HepG2 (cell line): ENCODE measurements at regions not wholly inside any gene's neighbourhood (a gene's known extent, or its start where the extent isn't known, plus 50 kb on each side); places are given as distances from the start of the nearest gene placed in this dataset.

Source experiments
- GTF3A ChIP-seq: sonication (generic); formaldehyde crosslinking; conservative IDR thresholded peaks from 2 replicates; pipeline ENCODE4 v1.4.0; 2020; ENCODE audit warnings: mild to moderate bottlenecking, missing genetic modification reagents
- MLLT10 ChIP-seq: sonication (generic); formaldehyde crosslinking; IDR thresholded peaks from 2 replicates; pipeline ENCODE4 v1.4.0; 2020; ENCODE audit warnings: missing genetic modification reagents
- NBN ChIP-seq: fragments of 450-650 bp; conservative IDR thresholded peaks from 2 replicates; pipeline ENCODE4 v1.6.1; 2017
- POLR2AphosphoS5 ChIP-seq: IDR thresholded peaks from 2 replicates; pipeline ENCODE4 v1.6.1; 2012; ENCODE audit warnings: low read depth, low read length
- SIX1 ChIP-seq: sonication (generic); formaldehyde crosslinking; IDR thresholded peaks from 2 replicates; pipeline ENCODE4 v1.4.0; 2020; ENCODE audit warnings: missing genetic modification reagents, borderline replicate concordance
- TF ChIP-seq, protein P1 (sequence below): sonication (generic); formaldehyde crosslinking; IDR thresholded peaks from 2 replicates; pipeline ENCODE4 v1.4.0; 2020; ENCODE audit warnings: mild to moderate bottlenecking, missing genetic modification reagents
- TF ChIP-seq, protein P2 (sequence below): IDR thresholded peaks from 2 replicates; pipeline ENCODE4 v1.6.1; 2016; ENCODE audit warnings: missing compliant biosample characterization, missing genetic modification reagents, borderline replicate concordance

DNA sequence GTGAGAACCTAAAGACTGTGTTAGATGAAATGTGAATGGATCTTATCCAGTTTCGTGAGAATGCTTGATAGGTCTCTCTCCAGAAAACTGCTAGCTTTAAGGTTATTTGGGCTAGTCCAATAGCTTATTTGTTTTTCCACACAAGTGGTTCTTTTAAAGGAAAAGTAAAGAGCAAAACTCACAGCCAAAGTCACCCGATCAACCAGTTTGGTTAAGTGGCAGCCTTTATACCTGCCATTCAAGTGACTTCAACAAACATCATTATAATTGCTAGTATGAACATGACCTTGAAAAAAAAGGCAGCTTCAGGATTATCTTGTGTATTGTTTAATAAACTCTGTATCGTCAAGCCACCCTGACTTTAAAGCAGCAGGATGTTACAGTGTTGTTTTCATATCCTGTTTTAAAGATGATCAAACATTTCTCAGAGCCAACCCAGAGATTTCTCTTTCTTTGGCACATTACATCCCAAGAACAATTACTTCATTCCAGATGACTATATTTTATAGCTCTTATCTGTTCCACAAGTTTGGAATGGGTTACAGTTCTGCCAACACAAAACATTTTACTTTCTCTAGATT, 253.4 kb downstream of the EPHA7 start:
- no peak for TF ChIP-seq POLR2AphosphoS5
- TF ChIP-seq NBN: no peak
- TF ChIP-seq SIX1 (CRISPR knock-in tag): no peak
- TF ChIP-seq MLLT10 (CRISPR knock-in tag): no peak
- TF ChIP-seq, protein P1, sequence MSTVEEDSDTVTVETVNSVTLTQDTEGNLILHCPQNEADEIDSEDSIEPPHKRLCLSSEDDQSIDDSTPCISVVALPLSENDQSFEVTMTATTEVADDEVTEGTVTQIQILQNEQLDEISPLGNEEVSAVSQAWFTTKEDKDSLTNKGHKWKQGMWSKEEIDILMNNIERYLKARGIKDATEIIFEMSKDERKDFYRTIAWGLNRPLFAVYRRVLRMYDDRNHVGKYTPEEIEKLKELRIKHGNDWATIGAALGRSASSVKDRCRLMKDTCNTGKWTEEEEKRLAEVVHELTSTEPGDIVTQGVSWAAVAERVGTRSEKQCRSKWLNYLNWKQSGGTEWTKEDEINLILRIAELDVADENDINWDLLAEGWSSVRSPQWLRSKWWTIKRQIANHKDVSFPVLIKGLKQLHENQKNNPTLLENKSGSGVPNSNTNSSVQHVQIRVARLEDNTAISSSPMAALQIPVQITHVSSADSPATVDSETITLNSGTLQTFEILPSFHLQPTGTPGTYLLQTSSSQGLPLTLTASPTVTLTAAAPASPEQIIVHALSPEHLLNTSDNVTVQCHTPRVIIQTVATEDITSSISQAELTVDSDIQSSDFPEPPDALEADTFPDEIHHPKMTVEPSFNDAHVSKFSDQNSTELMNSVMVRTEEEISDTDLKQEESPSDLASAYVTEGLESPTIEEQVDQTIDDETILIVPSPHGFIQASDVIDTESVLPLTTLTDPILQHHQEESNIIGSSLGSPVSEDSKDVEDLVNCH (CRISPR knock-in tag): no peak
- no peak for TF ChIP-seq GTF3A (CRISPR knock-in tag)
- TF ChIP-seq, protein P2, sequence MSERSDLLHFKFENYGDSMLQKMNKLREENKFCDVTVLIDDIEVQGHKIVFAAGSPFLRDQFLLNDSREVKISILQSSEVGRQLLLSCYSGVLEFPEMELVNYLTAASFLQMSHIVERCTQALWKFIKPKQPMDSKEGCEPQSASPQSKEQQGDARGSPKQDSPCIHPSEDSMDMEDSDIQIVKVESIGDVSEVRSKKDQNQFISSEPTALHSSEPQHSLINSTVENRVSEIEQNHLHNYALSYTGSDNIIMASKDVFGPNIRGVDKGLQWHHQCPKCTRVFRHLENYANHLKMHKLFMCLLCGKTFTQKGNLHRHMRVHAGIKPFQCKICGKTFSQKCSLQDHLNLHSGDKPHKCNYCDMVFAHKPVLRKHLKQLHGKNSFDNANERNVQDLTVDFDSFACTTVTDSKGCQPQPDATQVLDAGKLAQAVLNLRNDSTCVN (CRISPR knock-in tag): no peak
